DMS153 treated with DMSO at 0.1 percent for 48 hours (cell line): ENCODE measurements at regions not wholly inside any gene's neighbourhood (a gene's known extent, or its start where the extent isn't known, plus 50 kb on each side); places are given as distances from the start of the nearest gene placed in this dataset.
"Not testable (repeated sequence)": the region's sequence is repeated elsewhere in the genome, so short reads cannot be mapped to it uniquely, and the experiment has no call there.

ENCODE experiments used
- DNase-seq: peaks from one replicate; lab custom pipeline; 2025; ENCODE audit not compliant: unreplicated experiment; lab: John Stamatoyannopoulos, UW

GRCh38 chr11:22454461-22455090, 116.4 kb downstream of the SLC17A6 start:
- no peak for DNase-seq

DNA sequence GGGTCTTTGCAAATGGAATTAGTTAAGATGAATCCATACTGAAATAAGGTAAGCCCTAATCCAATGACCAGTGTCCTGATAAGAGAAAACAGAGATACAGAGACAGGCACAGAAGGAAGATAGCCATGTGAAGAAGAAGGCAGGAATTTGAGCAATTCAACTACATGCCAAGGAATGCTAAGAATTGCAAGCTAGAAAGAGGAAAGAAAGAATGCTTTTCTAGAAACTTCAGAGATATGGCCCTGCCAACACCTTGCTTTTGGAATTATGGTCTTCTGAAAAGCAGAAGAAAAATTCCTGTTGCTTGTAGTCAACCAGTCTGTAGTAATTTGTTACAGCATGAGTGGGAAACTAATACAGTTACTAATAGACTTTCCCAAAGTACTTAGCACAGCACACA, 111.3 kb downstream of the SLC17A6 start:
- no peak for DNase-seq

GRCh38 chr11:22444076-22444475, 105.9 kb downstream of the SLC17A6 start:
- no peak for DNase-seq

DNA sequence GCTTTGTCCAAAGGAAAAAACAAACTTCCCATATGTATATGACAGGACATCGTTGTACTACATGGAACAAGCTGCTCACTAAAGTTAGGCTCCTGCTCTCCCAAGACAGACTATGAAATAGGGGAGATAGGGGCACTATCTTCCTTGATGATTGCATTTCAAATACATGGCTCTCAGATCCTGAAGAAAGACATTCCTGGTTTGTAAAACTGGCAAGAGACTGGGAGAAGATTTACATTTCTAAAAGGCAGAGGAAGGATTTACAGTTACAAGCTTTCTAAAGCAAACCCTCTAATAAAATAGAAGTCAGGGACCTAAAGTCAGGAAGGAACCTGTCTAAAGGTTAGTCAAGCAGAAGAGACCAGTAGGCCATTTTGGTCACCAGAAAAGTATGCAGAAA, 103.7 kb downstream of the SLC17A6 start:
- no peak for DNase-seq

GRCh38 chr11:22435582-22435981, 97.4 kb downstream of the SLC17A6 start:
- DNase-seq: not testable (repeated sequence)

GRCh38 chr11:22433517-22433916, 95.3 kb downstream of the SLC17A6 start:
- DNase-seq: no peak

DNA sequence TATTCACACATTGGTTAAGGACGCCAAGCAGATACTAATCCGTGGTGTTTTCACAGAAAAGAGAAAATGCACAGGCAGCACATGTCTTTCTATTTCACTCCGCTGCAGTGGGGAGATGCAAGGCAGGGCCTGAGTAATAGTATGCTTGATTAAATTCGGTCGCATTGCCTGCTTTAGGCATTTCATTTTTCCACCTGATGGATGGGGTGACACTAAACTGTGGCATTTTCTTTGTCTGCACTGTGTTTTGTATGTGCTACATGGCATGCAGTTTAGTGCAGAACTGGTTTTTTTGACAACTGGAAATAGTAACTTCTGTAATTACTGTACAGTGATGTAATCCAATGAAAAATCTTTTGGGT, 94.9 kb downstream of the SLC17A6 start:
- no peak for DNase-seq

DNA sequence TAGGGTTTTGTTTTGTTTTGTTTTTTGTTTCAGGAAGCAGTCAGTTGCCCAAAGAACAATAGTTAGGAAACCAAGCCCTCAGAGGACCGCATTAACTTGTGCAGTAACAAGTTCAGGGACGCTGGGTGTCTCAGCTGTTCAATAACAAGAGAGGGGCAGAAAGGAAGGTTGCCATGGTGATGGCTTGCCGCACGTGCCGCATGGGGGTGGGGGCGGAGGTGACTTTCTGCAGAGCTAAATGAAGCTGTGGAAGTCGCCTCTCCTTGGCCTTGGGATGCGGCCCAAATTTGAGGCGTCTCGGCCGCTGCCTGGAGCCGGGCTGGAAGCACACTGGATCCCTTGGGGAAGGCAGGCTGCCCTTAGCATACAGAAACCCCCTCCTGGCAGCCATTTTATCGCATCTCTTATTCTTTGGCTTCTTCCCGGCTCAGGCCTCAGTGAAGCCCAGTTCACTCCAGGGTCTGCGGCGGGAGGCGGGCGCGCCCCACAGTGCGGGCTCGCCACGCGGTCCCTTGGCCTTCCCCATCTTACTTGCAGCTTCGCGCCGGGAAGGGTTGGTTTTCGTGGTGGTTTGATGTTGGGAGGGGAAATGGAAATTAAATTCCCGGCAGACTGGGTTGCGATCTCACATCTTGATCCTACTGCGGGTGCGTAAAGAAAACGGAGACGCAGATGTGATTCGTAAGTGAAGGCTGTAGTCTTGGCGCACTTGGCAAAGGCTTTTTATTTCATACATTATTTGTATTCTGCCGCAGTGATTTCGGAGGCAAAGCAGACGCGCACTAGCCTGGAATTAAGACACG, 94.3 kb downstream of the SLC17A6 start:
- peak; percentile 60 for DNase-seq

GRCh38 chr11:22431106-22431505, 92.9 kb downstream of the SLC17A6 start:
- DNase-seq: no peak

GRCh38 chr11:22430639-22431038, 92.5 kb downstream of the SLC17A6 start:
- DNase-seq: no peak

DNA sequence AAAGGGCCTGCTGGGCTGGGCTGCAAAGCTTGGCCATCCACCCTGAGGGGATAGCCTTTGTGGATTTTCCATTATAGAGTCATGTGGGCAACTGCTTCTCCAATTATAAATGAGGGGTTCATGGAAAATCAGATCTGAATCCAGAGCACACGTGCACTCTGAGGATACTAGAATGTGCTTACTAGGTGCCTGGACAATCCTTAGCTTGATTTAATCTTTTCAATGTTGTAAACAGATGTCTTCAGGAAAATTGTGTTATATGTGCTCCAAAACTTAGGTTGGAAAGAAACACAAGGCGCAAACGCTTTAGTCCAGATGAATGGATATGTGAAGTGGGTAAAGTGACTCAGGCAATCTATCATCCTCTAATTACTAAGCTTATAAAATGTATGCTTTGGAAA, 92.0 kb downstream of the SLC17A6 start:
- no peak for DNase-seq
